ENCODE measurements at regions not wholly inside any gene's neighbourhood (a gene's known extent, or its start where the extent isn't known, plus 50 kb on each side); places are given as distances from the start of the nearest gene placed in this dataset.
A peak's percentile ranks its signal among the peaks of the same experiment; 100 is the strongest.

DNA sequence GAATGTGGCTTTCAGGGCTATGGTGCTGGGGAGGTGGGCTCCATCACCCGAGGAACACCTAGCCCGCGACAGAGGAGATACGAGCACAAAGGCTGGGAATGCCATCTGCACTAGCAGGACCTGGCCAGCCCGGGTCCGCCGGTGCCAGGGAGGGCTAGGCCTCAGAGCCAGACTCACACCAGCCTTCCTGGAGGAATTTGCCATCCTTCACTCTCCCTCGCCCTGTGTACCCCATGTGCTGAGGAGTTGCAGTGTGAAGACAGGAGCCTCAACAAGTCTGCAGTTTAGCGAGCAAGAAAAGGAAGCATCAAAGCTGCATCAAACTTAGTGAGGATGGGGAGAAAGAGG lies 123.6 kb upstream of the JCAD start:
- Mint-ChIP-seq H3K27ac (no peak overlapping the region), H3K4me1 (peaks cover 24% of the 10 kb centered on the region), H3K9me3 (no peaks in the 10 kb centered on the region), H3K27me3 (ENCODE audit: insufficient read depth) (peaks cover 41% of the 10 kb centered on the region), H3K36me3 (ENCODE audit: low read depth) (no peaks in the 10 kb centered on the region), H3K4me3 (no peak overlapping the region)
- no peaks in the 10 kb centered on the region for H3K36me3 ChIP-seq (ENCODE audit: control insufficient read depth, insufficient read depth, low read length)
- no peaks in the 10 kb centered on the region for H3K9me3 ChIP-seq (ENCODE audit: control insufficient read depth, low read length)
- no peak for TF ChIP-seq CTCF (conservative IDR thresholded peaks at IDR 0.05)
- H3K27me3 ChIP-seq (ENCODE audit: control insufficient read depth, insufficient read depth, low read length, poor library complexity, severe bottlenecking), result peaks cover 40% of the 10 kb centered on the region
- no peak for DNase-seq
- H3K4me3 ChIP-seq (ENCODE audit: low read length), result no peak overlapping the region
- H3K27ac ChIP-seq (ENCODE audit: low read depth, low read length), result no peak overlapping the region
- no peak overlapping the region for H3K9ac ChIP-seq (ENCODE audit: extremely low read depth, low read length, poor library complexity, severe bottlenecking)
- peaks cover 15% of the 10 kb centered on the region for H3K4me1 ChIP-seq (ENCODE audit: control insufficient read depth, insufficient read depth, low read length)
- WGBS, 2 experiments (ENCODE audit: insufficient coverage in 1 of 2, insufficient read length in 1 of 2), result 93 to 97% methylated on average over 7 to 9 of the region's 9 CpGs

- H3K4me1 ChIP-seq (ENCODE audit: control insufficient read depth, insufficient read depth, low read length), result peaks cover 9% of the 10 kb centered on the region
- DNase-seq, result no peak
- Mint-ChIP-seq H3K4me3 (no peak overlapping the region), H3K9me3 (no peaks in the 10 kb centered on the region), H3K27ac (no peak overlapping the region), H3K36me3 (ENCODE audit: low read depth) (no peaks in the 10 kb centered on the region), H3K27me3 (ENCODE audit: insufficient read depth) (peaks cover 41% of the 10 kb centered on the region), H3K4me1 (peaks cover 19% of the 10 kb centered on the region)
- no peak overlapping the region for H3K9ac ChIP-seq (ENCODE audit: extremely low read depth, low read length, poor library complexity, severe bottlenecking)
- H3K4me3 ChIP-seq (ENCODE audit: low read length), result no peak overlapping the region
- H3K9me3 ChIP-seq (ENCODE audit: control insufficient read depth, low read length), result no peaks in the 10 kb centered on the region
- 90 to 95% methylated on average over 14 to 25 of the region's 25 CpGs for WGBS, 2 experiments (ENCODE audit: insufficient coverage in 1 of 2, insufficient read length in 1 of 2)
- peak overlapping the region; percentile 2 for H3K27ac ChIP-seq (ENCODE audit: low read depth, low read length)
- H3K27me3 ChIP-seq (ENCODE audit: control insufficient read depth, insufficient read depth, low read length, poor library complexity, severe bottlenecking), result peaks cover 40% of the 10 kb centered on the region
- H3K36me3 ChIP-seq (ENCODE audit: control insufficient read depth, insufficient read depth, low read length), result no peaks in the 10 kb centered on the region
- TF ChIP-seq CTCF (conservative IDR thresholded peaks at IDR 0.05), result no peak
Measured at GRCh38 chr10:30182191-30183054, 123.0 kb upstream of the JCAD start.

GRCh38 chr10:30178356-30178964 lies 119.1 kb upstream of the JCAD start:
- Histone ChIP-seq H3K4me3 (ENCODE audit: low read length) (no peak overlapping the region), H3K4me1 (ENCODE audit: control insufficient read depth, insufficient read depth, low read length) (no peaks in the 10 kb centered on the region), H3K9ac (ENCODE audit: extremely low read depth, low read length, poor library complexity, severe bottlenecking) (no peak overlapping the region), H3K27ac (ENCODE audit: low read depth, low read length) (no peak overlapping the region), H3K36me3 (ENCODE audit: control insufficient read depth, insufficient read depth, low read length) (no peaks in the 10 kb centered on the region), H3K9me3 (ENCODE audit: control insufficient read depth, low read length) (no peaks in the 10 kb centered on the region), H3K27me3 (ENCODE audit: control insufficient read depth, insufficient read depth, low read length, poor library complexity, severe bottlenecking) (peaks cover 26% of the 10 kb centered on the region)
- Mint-ChIP-seq H3K27me3 (ENCODE audit: insufficient read depth) (peaks cover 35% of the 10 kb centered on the region), H3K27ac (no peak overlapping the region), H3K4me1 (no peaks in the 10 kb centered on the region), H3K36me3 (ENCODE audit: low read depth) (no peaks in the 10 kb centered on the region), H3K4me3 (no peak overlapping the region), H3K9me3 (no peaks in the 10 kb centered on the region)
- WGBS, 2 experiments (ENCODE audit: insufficient coverage in 1 of 2, insufficient read length in 1 of 2), result 83 to 94% methylated on average over 8 of the region's 8 CpGs
- no peak for DNase-seq
- no peak for TF ChIP-seq CTCF (conservative IDR thresholded peaks at IDR 0.05)

Measured in endodermal cell (in vitro differentiated cells).